Type B pancreatic cell (in vitro differentiated cells): ENCODE measurements at regions not wholly inside any gene's neighbourhood (a gene's known extent, or its start where the extent isn't known, plus 50 kb on each side); places are given as distances from the start of the nearest gene placed in this dataset.
"Not testable (repeated sequence)": the region's sequence is repeated elsewhere in the genome, so short reads cannot be mapped to it uniquely, and the experiment has no call there.

ENCODE experiments used
- DNase-seq: peaks from one replicate; pipeline ENCODE4 v3.0.0; 2021; ENCODE audit warnings: mixed read lengths; ENCODE audit not compliant: unreplicated experiment; ENCODE audit errors: extremely low spot score
- H3K27ac Mint-ChIP-seq: 2 replicates; pipeline ENCODE4 v1.8.0; 2021; ENCODE audit warnings: mild to moderate bottlenecking, mixed read lengths
- H3K27me3 Mint-ChIP-seq: 2 replicates; pipeline ENCODE4 v1.8.0; 2021; ENCODE audit warnings: mixed read lengths
- H3K36me3 Mint-ChIP-seq: 2 replicates; pipeline ENCODE4 v1.8.0; 2021; ENCODE audit warnings: mixed read lengths
- H3K4me1 Mint-ChIP-seq: one replicate; pipeline ENCODE4 v1.8.0; 2021; ENCODE audit warnings: mixed read lengths; ENCODE audit not compliant: unreplicated experiment
- H3K4me3 Mint-ChIP-seq: 2 replicates; pipeline ENCODE4 v1.8.0; 2021; ENCODE audit warnings: mild to moderate bottlenecking, mixed read lengths
- H3K9me3 Mint-ChIP-seq: 2 replicates; pipeline ENCODE4 v1.8.0; 2021; ENCODE audit warnings: mixed read lengths
- CTCF ChIP-seq: fragments of 200-600 bp; sonication (generic); conservative IDR thresholded peaks from 2 replicates; pipeline ENCODE4 v1.5.0; 2021; ENCODE audit warnings: antibody characterized with exemption, mild to moderate bottlenecking

DNA sequence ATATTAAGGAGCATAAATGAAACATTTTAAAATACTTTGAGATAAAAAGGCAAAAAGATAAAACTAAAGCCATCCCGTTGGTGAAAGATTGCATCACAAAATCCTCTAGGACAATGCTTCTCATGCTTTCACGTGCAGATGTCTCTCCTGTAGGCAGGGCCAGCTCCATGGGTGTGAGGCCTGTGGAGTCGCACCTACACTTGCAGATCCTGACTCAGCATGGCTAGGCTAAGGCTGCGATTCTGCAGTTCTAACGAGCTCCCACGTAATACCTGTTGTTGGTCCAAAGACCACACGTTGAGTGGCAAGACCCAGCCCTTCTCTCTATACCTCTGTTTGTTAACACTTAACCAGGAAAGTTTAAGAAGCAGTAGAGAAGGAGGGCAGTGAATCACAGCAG lies 62.1 kb upstream of the CAPRIN1 start:
- no peaks in the 10 kb centered on the region for H3K36me3 Mint-ChIP-seq
- no peaks in the 10 kb centered on the region for H3K4me1 Mint-ChIP-seq
- H3K27me3 Mint-ChIP-seq = no peaks in the 10 kb centered on the region
- no peak overlapping the region for H3K4me3 Mint-ChIP-seq
- H3K27ac Mint-ChIP-seq = no peak overlapping the region
- no peak for DNase-seq
- no peaks in the 10 kb centered on the region for H3K9me3 Mint-ChIP-seq
- no peak for TF ChIP-seq CTCF

- Mint-ChIP-seq H3K4me3 (no peak overlapping the region), H3K4me1 (no peaks in the 10 kb centered on the region), H3K9me3 (no peaks in the 10 kb centered on the region), H3K27ac (no peak overlapping the region), H3K27me3 (no peaks in the 10 kb centered on the region), H3K36me3 (no peaks in the 10 kb centered on the region)
- no peak for TF ChIP-seq CTCF
- DNase-seq = no peak
Measured at GRCh38 chr11:33988586-33989370, 62.8 kb upstream of the CAPRIN1 start.

GRCh38 chr11:33987975-33988580 lies 63.5 kb upstream of the CAPRIN1 start:
- peak; percentile 88 for TF ChIP-seq CTCF
- no peaks in the 10 kb centered on the region for H3K27me3 Mint-ChIP-seq
- H3K9me3 Mint-ChIP-seq = no peaks in the 10 kb centered on the region
- H3K4me3 Mint-ChIP-seq = no peak overlapping the region
- H3K27ac Mint-ChIP-seq = no peak overlapping the region
- DNase-seq = no peak
- H3K36me3 Mint-ChIP-seq = no peaks in the 10 kb centered on the region
- H3K4me1 Mint-ChIP-seq = no peaks in the 10 kb centered on the region

DNA sequence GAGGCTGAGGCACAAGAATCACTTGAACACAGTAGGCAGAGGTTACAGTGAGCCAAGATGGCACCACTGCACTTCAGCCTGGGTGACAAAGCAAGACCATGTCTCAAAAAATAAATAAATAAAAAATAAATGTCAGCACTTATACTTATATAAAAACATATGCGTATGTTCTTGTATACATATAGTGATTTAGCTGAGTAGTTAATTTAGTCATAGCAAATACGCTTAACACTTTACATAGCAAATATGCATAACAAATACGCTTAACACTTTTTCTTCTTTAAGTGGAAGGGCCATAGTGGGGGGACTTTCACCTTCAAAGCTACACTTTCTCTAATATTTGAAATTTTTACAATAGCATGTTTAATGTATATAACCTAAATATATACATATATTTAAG lies 64.0 kb upstream of the CAPRIN1 start:
- H3K27me3 Mint-ChIP-seq = no peaks in the 10 kb centered on the region
- no peaks in the 10 kb centered on the region for H3K9me3 Mint-ChIP-seq
- no peaks in the 10 kb centered on the region for H3K36me3 Mint-ChIP-seq
- no peak overlapping the region for H3K4me3 Mint-ChIP-seq
- H3K4me1 Mint-ChIP-seq = no peaks in the 10 kb centered on the region
- DNase-seq = no peak
- H3K27ac Mint-ChIP-seq = no peak overlapping the region
- TF ChIP-seq CTCF = no peak

DNA sequence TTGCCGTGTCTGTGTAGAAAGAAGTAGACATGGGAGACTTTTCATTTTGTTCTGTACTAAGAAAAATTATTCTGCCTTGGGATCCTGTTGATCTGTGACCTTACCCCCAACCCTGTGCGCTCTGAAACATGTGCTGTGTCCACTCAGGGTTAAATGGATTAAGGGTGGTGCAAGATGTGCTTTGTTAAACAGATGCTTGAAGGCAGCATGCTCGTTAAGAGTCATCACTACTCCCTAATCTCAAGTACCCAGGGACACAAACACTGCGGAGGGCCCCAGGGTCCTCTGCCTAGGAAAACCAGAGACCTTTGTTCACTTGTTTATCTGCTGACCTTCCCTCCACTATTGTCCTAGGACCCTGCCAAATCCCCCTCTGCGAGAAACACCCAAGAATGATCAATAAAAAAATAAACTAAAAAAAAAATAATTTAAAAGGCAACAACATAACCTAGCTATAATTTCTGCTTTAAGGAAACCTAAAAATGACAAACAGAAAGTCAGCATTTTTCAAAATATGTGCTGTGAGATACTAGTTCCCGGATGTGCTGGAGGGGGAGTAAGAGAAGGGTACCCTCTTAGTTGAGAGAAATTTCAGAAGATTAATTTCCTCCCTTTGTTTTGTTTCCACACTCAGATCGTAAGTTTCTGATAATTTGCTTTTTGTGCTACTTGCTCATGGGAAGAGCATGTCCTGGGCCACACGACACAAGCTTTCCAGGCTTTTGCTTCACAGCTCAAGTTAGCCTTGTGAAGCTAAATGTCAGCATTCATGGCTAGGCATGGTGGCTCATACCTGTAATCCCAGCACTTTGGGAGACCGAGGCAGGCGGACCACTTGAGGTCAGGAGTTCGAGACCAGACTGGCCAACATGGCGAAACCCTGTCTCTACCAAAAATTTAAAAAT lies 64.7 kb upstream of the CAPRIN1 start:
- H3K36me3 Mint-ChIP-seq, H3K27me3 Mint-ChIP-seq, DNase-seq, H3K9me3 Mint-ChIP-seq, H3K27ac Mint-ChIP-seq, H3K4me3 Mint-ChIP-seq, H3K4me1 Mint-ChIP-seq: not testable (repeated sequence)
